DND-41 (cell line): ENCODE measurements at regions not wholly inside any gene's neighbourhood (a gene's known extent, or its start where the extent isn't known, plus 50 kb on each side); places are given as distances from the start of the nearest gene placed in this dataset.

Experiments used
- EZH2 ChIP-seq: IDR thresholded peaks from 3 replicates; pipeline ENCODE4 v1.6.1; 2012; ENCODE audit warnings: borderline replicate concordance, low read depth, mild to moderate bottlenecking, moderate library complexity, low read length, inconsistent platforms; ENCODE audit not compliant: severe bottlenecking
- TF ChIP-seq, protein P1 (sequence below): IDR thresholded peaks from 2 replicates; pipeline ENCODE4 v1.5.1; 2012; ENCODE audit warnings: borderline replicate concordance, low read length, moderate library complexity, mild to moderate bottlenecking; ENCODE audit not compliant: poor library complexity, severe bottlenecking; ENCODE audit errors: extremely low read depth

DNA sequence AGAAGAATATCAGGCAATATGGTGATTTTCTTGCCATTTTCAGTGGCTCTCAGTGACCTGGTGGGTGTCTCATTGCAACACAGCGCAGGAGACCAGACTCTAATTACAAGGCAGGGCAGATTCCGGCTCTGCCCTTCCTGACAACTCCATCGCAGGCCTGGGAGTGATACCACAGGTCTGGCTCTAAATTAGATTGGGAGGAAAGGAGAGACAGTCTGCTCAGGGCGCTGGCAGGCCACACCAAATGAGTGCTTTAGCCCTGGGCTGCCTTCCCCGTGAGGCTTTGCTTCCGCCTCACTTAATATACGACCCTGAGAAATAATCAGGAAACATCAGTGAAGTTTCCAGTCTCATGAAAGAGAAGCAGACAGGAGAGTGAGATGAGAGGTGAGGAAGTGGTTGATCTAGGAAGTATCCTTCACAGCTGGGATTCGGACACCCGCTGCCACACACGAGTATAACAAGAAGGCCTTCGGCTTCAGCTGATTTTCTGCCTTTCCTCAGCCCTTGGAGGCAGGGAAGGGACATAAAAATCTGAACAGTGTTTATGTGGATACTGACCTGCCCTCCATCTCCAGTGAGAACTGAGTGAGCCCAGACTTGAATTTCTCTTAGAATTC is 73.7 kb upstream of the PROK2 start:
- TF ChIP-seq EZH2: no peak
- TF ChIP-seq, protein P1, sequence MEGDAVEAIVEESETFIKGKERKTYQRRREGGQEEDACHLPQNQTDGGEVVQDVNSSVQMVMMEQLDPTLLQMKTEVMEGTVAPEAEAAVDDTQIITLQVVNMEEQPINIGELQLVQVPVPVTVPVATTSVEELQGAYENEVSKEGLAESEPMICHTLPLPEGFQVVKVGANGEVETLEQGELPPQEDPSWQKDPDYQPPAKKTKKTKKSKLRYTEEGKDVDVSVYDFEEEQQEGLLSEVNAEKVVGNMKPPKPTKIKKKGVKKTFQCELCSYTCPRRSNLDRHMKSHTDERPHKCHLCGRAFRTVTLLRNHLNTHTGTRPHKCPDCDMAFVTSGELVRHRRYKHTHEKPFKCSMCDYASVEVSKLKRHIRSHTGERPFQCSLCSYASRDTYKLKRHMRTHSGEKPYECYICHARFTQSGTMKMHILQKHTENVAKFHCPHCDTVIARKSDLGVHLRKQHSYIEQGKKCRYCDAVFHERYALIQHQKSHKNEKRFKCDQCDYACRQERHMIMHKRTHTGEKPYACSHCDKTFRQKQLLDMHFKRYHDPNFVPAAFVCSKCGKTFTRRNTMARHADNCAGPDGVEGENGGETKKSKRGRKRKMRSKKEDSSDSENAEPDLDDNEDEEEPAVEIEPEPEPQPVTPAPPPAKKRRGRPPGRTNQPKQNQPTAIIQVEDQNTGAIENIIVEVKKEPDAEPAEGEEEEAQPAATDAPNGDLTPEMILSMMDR: no peak
